IMR-90 (cell line): ENCODE measurements at regions not wholly inside any gene's neighbourhood (a gene's known extent, or its start where the extent isn't known, plus 50 kb on each side); places are given as distances from the start of the nearest gene placed in this dataset.
A peak's percentile ranks its signal among the peaks of the same experiment; 100 is the strongest.

Experiments used
- ATAC-seq: fragments of 200-7000 bp; cut with Tn5 transposase; 2 replicates; pipeline ENCODE4 v1.9.1; 2020; ENCODE audit warnings: low read depth, mild to moderate bottlenecking, moderate library complexity
- BruUV-seq: library from RNA; stranded (reverse); fragments of 400-500 nt; replicated peaks from 2 replicates; lab custom pipeline; 2021; lab: Mats Ljungman, UMichigan
- CTCF ChIA-PET: fragments of 300-600 bp; formaldehyde crosslinking; extraction: SDS; loops from one replicate; lab custom pipeline; 2021; ENCODE audit warnings: antibody characterized with exemption; lab: Yijun Ruan, JAX
- POLR2A ChIA-PET: fragments of 300-600 bp; sonication (Branson Sonifier 250); formaldehyde crosslinking; loops from one replicate; lab custom pipeline; 2022; ENCODE audit warnings: antibody characterized with exemption; ENCODE audit not compliant: unreplicated experiment; lab: Charles Lee
- DNase-seq: peaks from one replicate; pipeline ENCODE4 v3.0.0; 2013
- H2AFZ ChIP-seq: replicated peaks from 2 replicates; pipeline ENCODE3; 2013; ENCODE audit warnings: low read length, mild to moderate bottlenecking; ENCODE audit not compliant: poor library complexity
- H2AK5ac ChIP-seq: 2 replicates; pipeline ENCODE4 v1.6.1; 2013; ENCODE audit warnings: low read depth, low read length, inconsistent platforms
- H2AK9ac ChIP-seq: replicated peaks from 2 replicates; pipeline ENCODE3; 2013; ENCODE audit warnings: mild to moderate bottlenecking, low read depth, low read length, moderate library complexity; ENCODE audit not compliant: poor library complexity
- H2BK120ac ChIP-seq: 2 replicates; pipeline ENCODE4 v1.6.1; 2013; ENCODE audit warnings: low read depth, low read length, inconsistent platforms
- H2BK15ac ChIP-seq: 3 replicates; pipeline ENCODE4 v1.6.1; 2013; ENCODE audit warnings: low read depth, low read length, inconsistent platforms
- H2BK20ac ChIP-seq: 2 replicates; pipeline ENCODE4 v1.6.1; 2013; ENCODE audit warnings: low read depth, mild to moderate bottlenecking, inconsistent platforms, low read length, moderate library complexity
- H2BK5ac ChIP-seq: 2 replicates; pipeline ENCODE4 v1.6.1; 2013; ENCODE audit warnings: mild to moderate bottlenecking, low read depth, low read length, inconsistent platforms; ENCODE audit not compliant: poor library complexity, severe bottlenecking
- H3K14ac ChIP-seq: replicated peaks from 2 replicates; pipeline ENCODE4 v1.6.1; 2013; ENCODE audit warnings: low read depth, low read length, inconsistent platforms
- H3K18ac ChIP-seq: 2 replicates; pipeline ENCODE4 v1.6.1; 2013; ENCODE audit warnings: low read depth, low read length, control low read depth
- H3K23ac ChIP-seq: 2 replicates; pipeline ENCODE4 v1.6.1; 2013; ENCODE audit warnings: low read depth, low read length, inconsistent platforms
- H3K27ac ChIP-seq: 2 replicates; pipeline ENCODE4 v1.5.1; 2013; ENCODE audit warnings: mild to moderate bottlenecking, control low read depth, low read length; ENCODE audit not compliant: insufficient read depth
- H3K27me3 ChIP-seq: 2 replicates; pipeline ENCODE4 v1.6.1; 2013; ENCODE audit warnings: low read length; ENCODE audit not compliant: control insufficient read depth, insufficient read depth
- H3K36me3 ChIP-seq: 2 replicates; pipeline ENCODE4 v1.6.1; 2013; ENCODE audit warnings: low read length, mixed read lengths; ENCODE audit not compliant: control insufficient read depth, insufficient read depth
- H3K4ac ChIP-seq: 2 replicates; pipeline ENCODE4 v1.6.1; 2013; ENCODE audit warnings: low read depth, low read length, inconsistent platforms
- H3K4me1 ChIP-seq: 2 replicates; pipeline ENCODE4 v1.6.1; 2013; ENCODE audit warnings: low read length, mixed read lengths; ENCODE audit not compliant: control insufficient read depth, insufficient read depth
- H3K4me2 ChIP-seq: 2 replicates; pipeline ENCODE4 v1.6.1; 2013; ENCODE audit warnings: low read depth, mild to moderate bottlenecking, control low read depth, low read length, moderate library complexity
- H3K4me3 ChIP-seq: 2 replicates; pipeline ENCODE4 v1.5.1; 2013; ENCODE audit warnings: low read depth, mild to moderate bottlenecking, control low read depth, low read length, moderate library complexity; ENCODE audit not compliant: insufficient read depth
- H3K56ac ChIP-seq: 2 replicates; pipeline ENCODE4 v1.6.1; 2013; ENCODE audit warnings: low read length, inconsistent platforms; ENCODE audit not compliant: insufficient read depth; ENCODE audit errors: extremely low read depth
- H3K79me1 ChIP-seq, 2 experiments: 2 replicates each; pipeline ENCODE4 v1.6.1; 2013; ENCODE audit warnings: low read length in 2 of 2, inconsistent platforms in 1 of 2, low read depth in 1 of 2
- H3K9ac ChIP-seq: 2 replicates; pipeline ENCODE4 v1.6.1; 2013; ENCODE audit warnings: low read depth, low read length, control low read depth
- H3K9me1 ChIP-seq: 2 replicates; pipeline ENCODE4 v1.6.1; 2013; ENCODE audit warnings: low read length, inconsistent platforms; ENCODE audit not compliant: insufficient read depth
- H3K9me3 ChIP-seq: 2 replicates; pipeline ENCODE4 v1.6.1; 2013; ENCODE audit warnings: low read length; ENCODE audit not compliant: control insufficient read depth, insufficient read depth
- H4K20me1 ChIP-seq: 2 replicates; pipeline ENCODE4 v1.6.1; 2013; ENCODE audit warnings: low read length, inconsistent platforms; ENCODE audit not compliant: insufficient read depth
- H4K5ac ChIP-seq: 2 replicates; pipeline ENCODE4 v1.6.1; 2013; ENCODE audit warnings: mild to moderate bottlenecking, low read depth, low read length, control low read depth
- H4K8ac ChIP-seq, 2 experiments: 2 replicates each; pipeline ENCODE4 v1.6.1; 2013; ENCODE audit warnings: low read depth in 2 of 2, low read length in 2 of 2, control low read depth in 1 of 2, inconsistent platforms in 1 of 2
- H4K91ac ChIP-seq: 2 replicates; pipeline ENCODE4 v1.6.1; 2013; ENCODE audit warnings: low read depth, low read length, inconsistent platforms; ENCODE audit not compliant: insufficient read depth
- BHLHE40 ChIP-seq: fragments of 150-350 bp; IDR thresholded peaks from 2 replicates; pipeline ENCODE4 v1.6.1; 2016; ENCODE audit warnings: mild to moderate bottlenecking, low read depth, low read length
- CEBPB ChIP-seq: IDR thresholded peaks from 2 replicates; pipeline ENCODE4 v1.6.1; 2012; ENCODE audit warnings: low read depth, low read length, improper control_type of control experiment
- CHD1 ChIP-seq: IDR thresholded peaks from 2 replicates; pipeline ENCODE4 v1.6.1; 2012; ENCODE audit warnings: low read depth, low read length, improper control_type of control experiment
- FOS ChIP-seq: fragments of 150-350 bp; IDR thresholded peaks from 2 replicates; pipeline ENCODE4 v1.6.1; 2016; ENCODE audit warnings: low read depth, low read length
- MAZ ChIP-seq: IDR thresholded peaks from 2 replicates; pipeline ENCODE4 v1.6.1; 2012; ENCODE audit warnings: low read depth, mild to moderate bottlenecking, low read length, improper control_type of control experiment, moderate library complexity, borderline replicate concordance
- MXI1 ChIP-seq: IDR thresholded peaks from 2 replicates; pipeline ENCODE4 v1.6.1; 2012; ENCODE audit warnings: low read depth, mild to moderate bottlenecking, low read length, moderate library complexity, borderline replicate concordance
- NFE2L2 ChIP-seq: fragments of 150-350 bp; IDR thresholded peaks from 2 replicates; pipeline ENCODE4 v1.6.1; 2016; ENCODE audit warnings: low read depth, mild to moderate bottlenecking, low read length
- POLR2A ChIP-seq: IDR thresholded peaks from 2 replicates; pipeline ENCODE4 v1.6.1; 2012; ENCODE audit warnings: mild to moderate bottlenecking, low read depth, low read length
- RAD21 ChIP-seq: IDR thresholded peaks from 2 replicates; pipeline ENCODE4 v1.6.1; 2012; ENCODE audit warnings: low read length, improper control_type of control experiment
- RCOR1 ChIP-seq: IDR thresholded peaks from 2 replicates; pipeline ENCODE4 v1.6.1; 2012; ENCODE audit warnings: mild to moderate bottlenecking, low read length, improper control_type of control experiment; ENCODE audit not compliant: insufficient replicate concordance
- RFX5 ChIP-seq: IDR thresholded peaks from 2 replicates; pipeline ENCODE4 v1.8.0; 2012; ENCODE audit warnings: low read depth, mild to moderate bottlenecking, low read length, moderate library complexity
- SMC3 ChIP-seq: fragments of 150-350 bp; IDR thresholded peaks from 2 replicates; pipeline ENCODE4 v1.6.1; 2016; ENCODE audit warnings: low read depth, mild to moderate bottlenecking, antibody characterized with exemption, low read length, moderate library complexity
- WGBS, 2 experiments: methylation state at CpG; one replicate each; pipeline versions ENCODE4 v1.1.5 to v1.1.7; 2013; ENCODE audit warnings: missing lambda C conversion rate in 2 of 2; ENCODE audit not compliant: insufficient read length in 1 of 2; ENCODE audit errors: extremely low coverage in 2 of 2; 5-methylcytosine and 5-hydroxymethylcytosine counted together
- dilution Hi-C: fragments of 300-500 bp; cut with HindIII; formaldehyde crosslinking; loops from one replicate; pipeline ENCODE4 v1.14.3; 2018; ENCODE audit warnings: low sequenced_read_pairs; ENCODE audit not compliant: unreplicated experiment
- in situ Hi-C: fragments of 300-500 bp; cut with MboI; formaldehyde crosslinking; loops from 3 replicates; pipeline ENCODE4 v1.14.3; 2019; ENCODE audit warnings: low sequenced_read_pairs, inconsistent platforms, mixed read lengths
- intact Hi-C: fragments of 100-400 bp; cut with micrococcal nuclease; formaldehyde crosslinking; loops from 2 replicates; pipeline ENCODE4 v1.10.0; 2022
- TF ChIP-seq, protein P1 (sequence below): fragments of 150-350 bp; IDR thresholded peaks from 2 replicates; pipeline ENCODE4 v1.6.1; 2016; ENCODE audit warnings: low read depth, mild to moderate bottlenecking, low read length, moderate library complexity, borderline replicate concordance
- TF ChIP-seq, protein P2 (sequence below): fragments of 150-350 bp; IDR thresholded peaks from 2 replicates; pipeline ENCODE4 v1.6.1; 2017; ENCODE audit warnings: mild to moderate bottlenecking, antibody characterized with exemption, low read length, low read depth
- TF ChIP-seq, protein P3 (sequence below): conservative IDR thresholded peaks from 2 replicates; pipeline ENCODE4 v1.5.1; 2012; ENCODE audit warnings: mild to moderate bottlenecking, low read depth, low read length, improper control_type of control experiment

DNA sequence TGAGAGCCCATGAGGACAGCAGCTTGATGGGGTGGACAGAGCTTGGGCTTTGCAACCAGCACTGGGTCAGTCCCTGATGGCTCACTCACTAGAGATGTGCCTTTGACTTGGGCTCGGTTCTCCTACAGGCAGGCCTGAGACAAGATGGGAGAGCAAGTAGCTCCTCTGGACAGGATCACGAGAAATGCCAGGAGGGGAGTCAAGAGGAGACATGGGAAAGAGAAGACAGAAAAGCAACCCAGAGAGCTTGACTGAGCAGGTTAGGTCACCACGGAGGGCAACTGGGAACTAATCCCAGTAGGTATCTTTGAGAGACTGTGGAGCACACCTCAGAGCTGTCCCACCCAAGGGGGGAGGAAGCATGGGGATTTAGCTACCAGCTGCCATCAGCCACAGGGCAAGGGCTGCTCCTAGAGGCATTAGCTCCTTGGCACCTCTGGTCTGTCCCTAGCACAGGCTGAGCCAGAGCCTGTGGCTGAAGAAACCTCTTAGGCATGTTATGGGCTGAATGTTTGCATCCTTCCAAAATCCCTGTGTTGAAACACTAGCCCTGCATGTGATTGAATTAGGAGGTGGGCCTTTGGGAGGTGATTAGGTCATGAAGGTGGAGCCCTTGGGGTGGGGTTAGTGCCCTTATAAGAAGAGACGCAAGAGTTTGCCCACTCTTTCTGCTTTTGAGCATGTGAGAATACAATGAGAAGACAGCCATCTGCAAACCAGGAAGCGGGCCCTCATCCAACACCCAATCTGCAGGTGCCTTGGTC, 145.6 kb downstream of the SMIM20 start:
- H2AK9ac ChIP-seq: no peak overlapping the region
- intact Hi-C loops: loop anchor here (5.0 kb wide), 1 partner anchor 72 kb away; no protein-coding TSS in a partner anchor
- H2BK120ac ChIP-seq: no peak overlapping the region
- no peak overlapping the region for H3K4me2 ChIP-seq
- H3K4me1 ChIP-seq: peaks cover 9% of the 10 kb centered on the region
- H3K4ac ChIP-seq: 0 out of 2 replicates have a peak overlapping the region, but pooled peaks have one; percentile 11
- BruUV-seq: no TSS peak
- no peak for TF ChIP-seq POLR2A
- TF ChIP-seq, protein P1, sequence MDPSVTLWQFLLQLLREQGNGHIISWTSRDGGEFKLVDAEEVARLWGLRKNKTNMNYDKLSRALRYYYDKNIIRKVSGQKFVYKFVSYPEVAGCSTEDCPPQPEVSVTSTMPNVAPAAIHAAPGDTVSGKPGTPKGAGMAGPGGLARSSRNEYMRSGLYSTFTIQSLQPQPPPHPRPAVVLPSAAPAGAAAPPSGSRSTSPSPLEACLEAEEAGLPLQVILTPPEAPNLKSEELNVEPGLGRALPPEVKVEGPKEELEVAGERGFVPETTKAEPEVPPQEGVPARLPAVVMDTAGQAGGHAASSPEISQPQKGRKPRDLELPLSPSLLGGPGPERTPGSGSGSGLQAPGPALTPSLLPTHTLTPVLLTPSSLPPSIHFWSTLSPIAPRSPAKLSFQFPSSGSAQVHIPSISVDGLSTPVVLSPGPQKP: no peak
- TF ChIP-seq MAZ: no peak
- TF ChIP-seq, protein P2, sequence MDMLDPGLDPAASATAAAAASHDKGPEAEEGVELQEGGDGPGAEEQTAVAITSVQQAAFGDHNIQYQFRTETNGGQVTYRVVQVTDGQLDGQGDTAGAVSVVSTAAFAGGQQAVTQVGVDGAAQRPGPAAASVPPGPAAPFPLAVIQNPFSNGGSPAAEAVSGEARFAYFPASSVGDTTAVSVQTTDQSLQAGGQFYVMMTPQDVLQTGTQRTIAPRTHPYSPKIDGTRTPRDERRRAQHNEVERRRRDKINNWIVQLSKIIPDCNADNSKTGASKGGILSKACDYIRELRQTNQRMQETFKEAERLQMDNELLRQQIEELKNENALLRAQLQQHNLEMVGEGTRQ: no peak
- TF ChIP-seq CHD1: no peak
- no peak for TF ChIP-seq SMC3
- TF ChIP-seq MXI1: no peak
- TF ChIP-seq BHLHE40: no peak
- TF ChIP-seq CEBPB: no peak
- TF ChIP-seq RAD21: no peak
- no peak for TF ChIP-seq NFE2L2
- no peak for TF ChIP-seq RFX5
- TF ChIP-seq RCOR1: no peak
- TF ChIP-seq, protein P3, sequence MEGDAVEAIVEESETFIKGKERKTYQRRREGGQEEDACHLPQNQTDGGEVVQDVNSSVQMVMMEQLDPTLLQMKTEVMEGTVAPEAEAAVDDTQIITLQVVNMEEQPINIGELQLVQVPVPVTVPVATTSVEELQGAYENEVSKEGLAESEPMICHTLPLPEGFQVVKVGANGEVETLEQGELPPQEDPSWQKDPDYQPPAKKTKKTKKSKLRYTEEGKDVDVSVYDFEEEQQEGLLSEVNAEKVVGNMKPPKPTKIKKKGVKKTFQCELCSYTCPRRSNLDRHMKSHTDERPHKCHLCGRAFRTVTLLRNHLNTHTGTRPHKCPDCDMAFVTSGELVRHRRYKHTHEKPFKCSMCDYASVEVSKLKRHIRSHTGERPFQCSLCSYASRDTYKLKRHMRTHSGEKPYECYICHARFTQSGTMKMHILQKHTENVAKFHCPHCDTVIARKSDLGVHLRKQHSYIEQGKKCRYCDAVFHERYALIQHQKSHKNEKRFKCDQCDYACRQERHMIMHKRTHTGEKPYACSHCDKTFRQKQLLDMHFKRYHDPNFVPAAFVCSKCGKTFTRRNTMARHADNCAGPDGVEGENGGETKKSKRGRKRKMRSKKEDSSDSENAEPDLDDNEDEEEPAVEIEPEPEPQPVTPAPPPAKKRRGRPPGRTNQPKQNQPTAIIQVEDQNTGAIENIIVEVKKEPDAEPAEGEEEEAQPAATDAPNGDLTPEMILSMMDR: no peak
- no peak for TF ChIP-seq FOS
- H2AFZ ChIP-seq: peak overlapping the region; percentile 5
- no peaks in the 10 kb centered on the region for H3K36me3 ChIP-seq
- H4K91ac ChIP-seq: no peak overlapping the region
- dilution Hi-C loops: no loop called here
- H4K5ac ChIP-seq: no peak overlapping the region
- WGBS, 2 experiments: 85% methylated on average over 2 of the region's 5 CpGs; no CpG with 5 or more reads in 1 of the 2 experiments
- H4K20me1 ChIP-seq: no peaks in the 10 kb centered on the region
- H3K27ac ChIP-seq: no peak overlapping the region
- in situ Hi-C loops: no loop called here
- no peaks in the 10 kb centered on the region for H3K79me1 ChIP-seq
- H3K9me3 ChIP-seq: 0 out of 2 replicates have a peak, but pooled peaks cover 2% of the 10 kb centered on the region
- H3K9ac ChIP-seq: no peak overlapping the region
- no peak overlapping the region for H2BK20ac ChIP-seq
- CTCF ChIA-PET: interaction anchor here (0.6 kb wide), 1 partner anchor 284 kb away, joined by 7 read pairs; no protein-coding TSS in a partner anchor
- no peak for ATAC-seq
- H3K27me3 ChIP-seq: no peaks in the 10 kb centered on the region
- H3K18ac ChIP-seq: no peak overlapping the region
- no peak overlapping the region for H3K23ac ChIP-seq
- H3K14ac ChIP-seq: no peak overlapping the region
- H3K56ac ChIP-seq: no peak overlapping the region
- H3K4me3 ChIP-seq: no peak overlapping the region
- H2BK5ac ChIP-seq: no peak overlapping the region
- no peak overlapping the region for H4K8ac ChIP-seq
- peak overlapping the region; percentile 31 for H2AK5ac ChIP-seq
- DNase-seq: no peak
- POLR2A ChIA-PET: no interaction called here
- H3K9me1 ChIP-seq: no peaks in the 10 kb centered on the region
- no peak overlapping the region for H2BK15ac ChIP-seq
